SKM-1 (cell line): ENCODE measurements at regions not wholly inside any gene's neighbourhood (a gene's known extent, or its start where the extent isn't known, plus 50 kb on each side); places are given as distances from the start of the nearest gene placed in this dataset.

Source experiments
- DNase-seq: peaks from one replicate; lab custom pipeline; 2025; ENCODE audit not compliant: unreplicated experiment; lab: John Stamatoyannopoulos, UW

GRCh38 chr2:160672211-160672610, 178.6 kb upstream of the RBMS1 start:
- no peak for DNase-seq

GRCh38 chr2:160674146-160674750, 180.6 kb upstream of the RBMS1 start:
- no peak for DNase-seq

- no peak for DNase-seq
Measured at GRCh38 chr2:160679686-160680085, 186.1 kb upstream of the RBMS1 start.

GRCh38 chr2:160680294-160680693, 186.7 kb upstream of the RBMS1 start:
- DNase-seq = no peak

GRCh38 chr2:160680974-160681373, 187.4 kb upstream of the RBMS1 start:
- DNase-seq = no peak

- DNase-seq = no peak
Measured at GRCh38 chr2:160683206-160683605, 189.6 kb upstream of the RBMS1 start.

- DNase-seq = no peak
Measured at GRCh38 chr2:160687629-160688028, 194.0 kb upstream of the RBMS1 start.

GRCh38 chr2:160689441-160689840, 195.8 kb upstream of the RBMS1 start:
- DNase-seq = no peak

GRCh38 chr2:160694221-160694620, 200.6 kb upstream of the RBMS1 start:
- no peak for DNase-seq

GRCh38 chr2:160694631-160695030, 201.0 kb upstream of the RBMS1 start:
- no peak for DNase-seq

GRCh38 chr2:160695402-160696086, 201.9 kb upstream of the RBMS1 start:
- DNase-seq = no peak

GRCh38 chr2:160696087-160696452, 202.5 kb upstream of the RBMS1 start:
- no peak for DNase-seq

- DNase-seq = no peak
Measured at GRCh38 chr2:160697817-160698216, 204.2 kb upstream of the RBMS1 start.

GRCh38 chr2:160700021-160700814, 206.6 kb upstream of the RBMS1 start:
- DNase-seq = no peak

GRCh38 chr2:160701822-160702221, 208.2 kb upstream of the RBMS1 start:
- DNase-seq = no peak

- no peak for DNase-seq
Measured at GRCh38 chr2:160702754-160703153, 209.1 kb upstream of the RBMS1 start.

GRCh38 chr2:160703648-160704585, 210.3 kb upstream of the RBMS1 start:
- peak; percentile 70 for DNase-seq

- no peak for DNase-seq
Measured at GRCh38 chr2:160715428-160715827, 221.8 kb upstream of the RBMS1 start.

- DNase-seq = no peak
Measured at GRCh38 chr2:160719116-160719515, 225.5 kb upstream of the RBMS1 start.

- no peak for DNase-seq
Measured at GRCh38 chr2:160720098-160720497, 226.5 kb upstream of the RBMS1 start.
